ENCODE measurements at regions not wholly inside any gene's neighbourhood (a gene's known extent, or its start where the extent isn't known, plus 50 kb on each side); places are given as distances from the start of the nearest gene placed in this dataset.

DNA sequence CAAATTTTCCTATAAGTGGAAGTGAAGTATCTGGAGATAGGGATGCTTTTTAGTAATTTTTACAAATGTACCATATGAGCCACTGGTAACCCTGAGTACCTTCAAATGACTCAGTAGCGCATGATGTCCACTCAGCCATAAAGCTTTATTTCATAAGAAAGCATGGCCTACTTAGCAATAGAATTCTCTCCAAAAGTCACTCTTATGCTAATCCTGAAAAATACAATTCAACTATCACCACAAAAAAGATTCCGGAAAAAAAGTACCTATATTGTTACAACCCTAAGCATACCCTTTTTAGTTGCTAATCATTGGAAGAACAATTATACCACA is 732.2 kb downstream of the SOCS6 start:
- no peak for TF ChIP-seq POLR2A (IDR thresholded peaks at IDR 0.05; ENCODE audit: low read depth, low read length)
- DNase-seq (ENCODE audit: insufficient read length, low spot score) (no peak), FAIRE-seq (no peak)

- DNase-seq (ENCODE audit: insufficient read length, low spot score) (no peak), FAIRE-seq (no peak)
- TF ChIP-seq POLR2A (IDR thresholded peaks at IDR 0.05; ENCODE audit: low read depth, low read length): no peak
Observed at GRCh38 chr18:71020342-71021029, 731.6 kb downstream of the SOCS6 start.

- no peak for DNase-seq (ENCODE audit: insufficient read length, low spot score)
Observed at GRCh38 chr18:71018816-71019215, 730.0 kb downstream of the SOCS6 start.

GRCh38 chr18:71012789-71013188 is 723.9 kb downstream of the SOCS6 start:
- TF ChIP-seq POLR2A (IDR thresholded peaks at IDR 0.05; ENCODE audit: low read depth, low read length): no peak
- DNase-seq (ENCODE audit: insufficient read length, low spot score) (no peak), FAIRE-seq (no peak)

More at GRCh38 chr18:71018816-71019215, 730.0 kb downstream of the SOCS6 start:
- no peak for FAIRE-seq
- TF ChIP-seq POLR2A (IDR thresholded peaks at IDR 0.05; ENCODE audit: low read depth, low read length): no peak

DNA sequence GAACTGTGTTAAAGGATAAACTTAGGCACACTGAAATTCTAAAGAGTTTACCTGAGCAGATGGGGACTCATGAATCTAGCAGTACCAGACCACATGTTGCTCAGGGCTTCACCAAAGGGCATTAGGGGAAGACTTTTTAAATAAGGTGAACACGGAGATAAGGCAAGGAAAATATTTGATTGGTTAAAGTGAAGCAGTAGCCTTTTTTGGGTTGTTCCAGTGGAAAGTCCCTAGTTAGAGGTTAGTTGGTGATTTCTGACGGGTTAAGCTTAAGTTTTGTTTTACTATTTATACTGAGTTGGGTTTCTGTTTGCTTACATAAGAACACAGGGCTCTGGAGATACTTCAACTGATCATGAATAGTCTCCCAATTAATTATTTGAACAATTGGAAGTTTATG is 722.5 kb downstream of the SOCS6 start:
- DNase-seq (ENCODE audit: insufficient read length, low spot score): no peak
- FAIRE-seq: no peak
- no peak for TF ChIP-seq POLR2A (IDR thresholded peaks at IDR 0.05; ENCODE audit: low read depth, low read length)

- TF ChIP-seq POLR2A (IDR thresholded peaks at IDR 0.05; ENCODE audit: low read depth, low read length): no peak
- no peak for DNase-seq (ENCODE audit: insufficient read length, low spot score)
- no peak for FAIRE-seq
Observed at GRCh38 chr18:71008257-71008656, 719.4 kb downstream of the SOCS6 start.

GRCh38 chr18:71001597-71001996 is 712.8 kb downstream of the SOCS6 start:
- DNase-seq (ENCODE audit: insufficient read length, low spot score) (no peak), FAIRE-seq (no peak)
- no peak for TF ChIP-seq POLR2A (IDR thresholded peaks at IDR 0.05; ENCODE audit: low read depth, low read length)

DNA sequence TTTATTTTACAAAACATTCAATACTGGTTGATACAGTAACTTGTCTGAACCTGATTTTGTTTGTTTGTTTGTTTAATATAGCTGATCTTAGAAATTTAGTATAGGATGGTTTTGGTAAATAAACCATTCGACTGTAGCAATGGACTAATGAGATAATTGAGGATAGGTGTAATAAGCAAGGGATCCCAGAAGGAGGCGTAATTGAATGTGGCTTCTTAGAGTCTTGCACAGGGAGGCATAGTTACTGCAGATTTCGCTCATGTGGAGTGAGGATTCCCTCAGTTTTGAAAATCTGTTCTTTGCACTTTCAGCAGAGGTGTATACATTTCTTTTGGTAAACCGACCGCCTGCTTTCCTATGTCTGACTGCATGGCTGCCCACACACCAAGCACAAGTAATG is 709.6 kb downstream of the SOCS6 start:
- FAIRE-seq (no peak), DNase-seq (ENCODE audit: insufficient read length, low spot score) (no peak)
- no peak for TF ChIP-seq POLR2A (IDR thresholded peaks at IDR 0.05; ENCODE audit: low read depth, low read length)

- TF ChIP-seq POLR2A (IDR thresholded peaks at IDR 0.05; ENCODE audit: low read depth, low read length): no peak
- FAIRE-seq: no peak
- DNase-seq (ENCODE audit: insufficient read length, low spot score): no peak
Observed at GRCh38 chr18:70994116-70994515, 705.3 kb downstream of the SOCS6 start.

GRCh38 chr18:70991577-70991976 is 702.7 kb downstream of the SOCS6 start:
- no peak for TF ChIP-seq POLR2A (IDR thresholded peaks at IDR 0.05; ENCODE audit: low read depth, low read length)
- FAIRE-seq (no peak), DNase-seq (ENCODE audit: insufficient read length, low spot score) (no peak)

GRCh38 chr18:70985948-70986347 is 697.1 kb downstream of the SOCS6 start:
- TF ChIP-seq POLR2A (IDR thresholded peaks at IDR 0.05; ENCODE audit: low read depth, low read length): no peak
- no peak for FAIRE-seq
- no peak for DNase-seq (ENCODE audit: insufficient read length, low spot score)

DNA sequence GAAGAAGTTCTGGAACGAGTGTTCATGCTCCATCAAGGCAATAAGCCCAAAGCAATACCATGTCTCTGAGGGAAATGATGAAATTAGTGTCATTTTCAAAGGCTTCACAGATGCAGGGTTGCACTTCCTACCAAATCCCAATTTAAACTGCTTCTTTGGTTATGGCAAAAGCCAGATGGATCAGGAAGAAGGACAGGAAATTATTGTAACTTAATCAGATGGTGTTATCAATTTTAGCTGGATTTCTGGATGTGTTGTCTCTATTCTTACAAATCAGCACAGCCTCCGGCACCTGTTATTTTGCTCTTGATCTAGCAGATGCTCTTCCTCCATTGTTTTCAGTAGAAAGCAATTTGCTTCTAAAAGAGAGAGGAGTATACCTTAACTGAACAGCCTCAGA is 693.4 kb downstream of the SOCS6 start:
- no peak for DNase-seq (ENCODE audit: insufficient read length, low spot score)
- TF ChIP-seq POLR2A (IDR thresholded peaks at IDR 0.05; ENCODE audit: low read depth, low read length): no peak
- FAIRE-seq: no peak

- no peak for DNase-seq (ENCODE audit: insufficient read length, low spot score)
- FAIRE-seq: no peak
Observed at GRCh38 chr18:70981400-70982140, 692.7 kb downstream of the SOCS6 start.

GRCh38 chr18:70973626-70974025 is 684.8 kb downstream of the SOCS6 start:
- TF ChIP-seq POLR2A (IDR thresholded peaks at IDR 0.05; ENCODE audit: low read depth, low read length): no peak
- no peak for DNase-seq (ENCODE audit: insufficient read length, low spot score)
- no peak for FAIRE-seq

More at GRCh38 chr18:70981400-70982140, 692.7 kb downstream of the SOCS6 start:
- no peak for TF ChIP-seq POLR2A (IDR thresholded peaks at IDR 0.05; ENCODE audit: low read depth, low read length)

- DNase-seq (ENCODE audit: insufficient read length, low spot score) (no peak), FAIRE-seq (no peak)
- TF ChIP-seq POLR2A (IDR thresholded peaks at IDR 0.05; ENCODE audit: low read depth, low read length): no peak
Observed at GRCh38 chr18:70966419-70966818, 677.6 kb downstream of the SOCS6 start.

All from H54 (cell line).